Muscle of back (tissue), 3 donors: ENCODE measurements at regions not wholly inside any gene's neighbourhood (a gene's known extent, or its start where the extent isn't known, plus 50 kb on each side); places are given as distances from the start of the nearest gene placed in this dataset.
A peak's percentile ranks its signal among the peaks of the same experiment; 100 is the strongest.
"Not testable (repeated sequence)": the region's sequence is repeated elsewhere in the genome, so short reads cannot be mapped to it uniquely, and the experiment has no call there.

ENCODE experiments used
- DNase-seq, 3 donors: peaks; one replicate each; pipeline versions ENCODE4 v3.0.0 to v3.0.0-alpha.2; 2013

- DNase-seq: no peak
These were observed 109.9 kb upstream of the ITGB1 start for GRCh38 chr10:33067917-33068316.

DNA sequence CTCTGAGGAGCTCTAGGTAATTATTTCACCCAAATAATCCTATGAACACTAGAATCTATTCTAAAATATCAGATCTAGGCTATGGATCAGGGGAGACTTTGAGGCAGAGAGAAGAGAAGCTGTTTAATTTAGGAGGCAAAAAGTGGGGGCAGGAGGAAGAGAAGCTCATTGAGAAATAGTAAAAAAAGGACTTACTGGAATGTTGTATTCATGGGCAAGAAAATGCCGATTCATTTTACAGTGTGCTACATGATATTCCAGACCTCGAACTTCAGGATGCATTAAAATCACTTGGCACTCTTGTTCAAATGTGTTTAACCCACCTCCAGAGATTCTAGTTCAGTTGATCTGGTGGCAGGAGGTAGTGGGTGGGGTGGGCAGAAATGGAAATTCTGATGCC is 109.5 kb upstream of the ITGB1 start:
- DNase-seq: no peak

- peak in 1 of 3 donors; percentile 20 for DNase-seq
These were observed 108.7 kb upstream of the ITGB1 start for GRCh38 chr10:33066558-33067236.

GRCh38 chr10:33065111-33065510 is 107.1 kb upstream of the ITGB1 start:
- no peak for DNase-seq

DNA sequence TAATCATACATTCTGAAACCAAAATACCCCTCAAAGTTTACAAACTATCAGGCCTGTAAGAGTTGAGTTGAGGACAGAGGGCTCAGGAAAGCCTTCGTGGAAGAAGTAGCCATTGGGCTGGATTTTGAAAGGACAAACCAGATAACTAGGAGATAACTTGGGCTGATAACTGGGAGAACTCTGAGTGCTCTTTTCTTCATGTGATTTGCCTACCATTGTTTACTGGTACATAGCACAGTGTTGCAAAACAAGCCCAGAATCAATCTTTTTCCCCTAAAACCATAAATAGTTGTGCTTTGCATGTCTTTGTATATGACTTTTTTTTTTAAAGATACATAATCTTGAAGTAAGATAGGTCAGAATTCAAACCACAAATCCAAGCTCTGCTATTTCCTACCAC is 106.7 kb upstream of the ITGB1 start:
- DNase-seq: no peak

DNA sequence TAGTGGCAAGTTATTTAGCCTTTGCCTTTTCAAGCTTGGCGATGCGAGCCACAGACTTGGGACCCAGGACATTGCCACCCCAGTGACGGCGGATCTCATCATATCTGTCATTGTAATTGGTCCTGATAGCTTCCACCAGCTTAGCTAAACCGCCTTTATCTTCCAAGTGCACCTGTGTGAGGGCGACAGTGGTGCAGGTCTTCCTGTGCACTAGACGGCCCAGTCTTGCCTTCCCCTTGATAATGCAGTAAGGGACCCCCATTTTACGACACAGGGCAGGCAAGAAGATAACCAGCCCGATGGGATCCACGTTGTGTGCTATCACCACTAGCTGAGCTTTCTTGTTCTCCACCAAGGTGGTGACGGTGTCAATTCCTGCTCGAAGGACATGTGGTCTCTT is 99.6 kb upstream of the ITGB1 start:
- DNase-seq: no peak

DNA sequence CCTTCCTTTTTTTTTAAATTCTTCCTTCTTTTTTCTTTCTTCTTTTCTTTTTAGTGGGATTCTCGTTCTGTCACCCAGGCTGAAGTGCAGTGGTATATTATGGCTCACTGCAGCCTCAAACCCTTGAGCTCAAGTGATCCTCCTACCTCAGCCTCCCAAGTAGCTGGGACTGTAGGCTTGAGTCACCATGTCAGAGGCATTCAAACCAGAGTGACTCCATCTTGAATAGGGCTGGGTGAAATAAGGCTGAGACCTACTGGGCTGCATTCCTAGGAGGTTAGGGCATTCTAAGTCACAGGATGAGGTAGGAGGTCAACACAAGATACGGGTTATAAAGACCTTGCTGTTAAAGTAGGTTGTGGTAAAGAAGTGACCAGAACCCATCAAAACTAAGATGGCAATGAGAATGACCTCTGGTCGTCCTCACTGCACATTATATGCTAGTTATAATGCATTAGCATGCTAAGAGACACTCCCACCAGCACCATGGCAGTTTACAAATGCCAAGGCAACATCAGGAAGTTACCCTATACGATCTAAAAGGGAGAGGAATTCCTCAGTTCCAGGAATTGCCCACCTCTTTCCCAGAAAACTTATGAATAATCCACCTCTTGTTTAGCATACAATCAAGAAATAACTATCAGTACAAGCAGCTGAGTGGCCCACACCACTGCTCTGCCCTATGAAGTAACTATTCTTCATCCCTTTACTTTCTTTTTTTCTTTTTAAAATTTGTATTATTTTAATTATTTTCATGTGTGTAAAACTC is 99.0 kb upstream of the ITGB1 start:
- DNase-seq: no peak

- peak in 1 of 3 donors; percentile 58 for DNase-seq
These were observed 97.6 kb upstream of the ITGB1 start for GRCh38 chr10:33055625-33056024.

DNA sequence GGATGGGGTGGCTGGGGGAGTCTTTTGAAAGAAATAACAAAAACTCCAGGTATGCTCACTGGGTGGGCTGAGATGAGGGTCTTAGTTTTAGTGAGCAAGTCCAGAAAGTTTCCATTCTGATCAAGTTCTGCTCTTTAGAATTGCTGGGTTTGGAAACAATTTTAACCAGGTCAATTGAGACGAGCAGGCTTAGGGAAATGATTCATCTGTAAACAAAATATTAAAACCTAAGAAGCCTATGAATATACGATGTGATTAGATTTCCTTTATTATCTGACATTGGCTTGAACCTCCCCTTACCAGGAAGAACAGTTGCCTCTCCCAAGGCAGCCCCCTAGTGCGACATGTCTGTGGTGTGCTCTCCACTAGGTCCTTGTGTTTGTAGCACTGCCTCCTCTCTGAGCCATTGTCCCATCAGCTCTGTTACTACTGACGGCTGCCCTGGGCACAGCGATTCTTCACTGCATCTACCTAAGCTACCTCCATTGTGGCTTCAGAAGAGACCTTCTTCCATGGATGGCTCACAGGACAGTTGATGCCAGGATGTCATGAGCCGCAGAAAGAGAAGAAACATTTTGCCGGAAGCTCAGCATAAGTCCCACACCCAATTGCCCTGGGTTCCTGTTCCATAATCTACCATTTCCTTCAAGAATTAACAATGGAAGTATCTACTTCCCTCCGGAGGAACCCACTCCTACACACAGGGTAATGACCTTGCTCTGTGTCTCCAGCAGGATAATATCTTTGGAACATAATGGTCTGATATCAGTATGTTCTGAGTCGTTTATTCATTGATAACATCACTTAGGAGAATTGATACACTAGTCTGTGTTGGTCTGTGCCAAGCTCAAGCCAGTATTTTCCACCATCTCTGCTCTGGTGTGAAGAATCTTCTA is 95.1 kb upstream of the ITGB1 start:
- no peak for DNase-seq

DNA sequence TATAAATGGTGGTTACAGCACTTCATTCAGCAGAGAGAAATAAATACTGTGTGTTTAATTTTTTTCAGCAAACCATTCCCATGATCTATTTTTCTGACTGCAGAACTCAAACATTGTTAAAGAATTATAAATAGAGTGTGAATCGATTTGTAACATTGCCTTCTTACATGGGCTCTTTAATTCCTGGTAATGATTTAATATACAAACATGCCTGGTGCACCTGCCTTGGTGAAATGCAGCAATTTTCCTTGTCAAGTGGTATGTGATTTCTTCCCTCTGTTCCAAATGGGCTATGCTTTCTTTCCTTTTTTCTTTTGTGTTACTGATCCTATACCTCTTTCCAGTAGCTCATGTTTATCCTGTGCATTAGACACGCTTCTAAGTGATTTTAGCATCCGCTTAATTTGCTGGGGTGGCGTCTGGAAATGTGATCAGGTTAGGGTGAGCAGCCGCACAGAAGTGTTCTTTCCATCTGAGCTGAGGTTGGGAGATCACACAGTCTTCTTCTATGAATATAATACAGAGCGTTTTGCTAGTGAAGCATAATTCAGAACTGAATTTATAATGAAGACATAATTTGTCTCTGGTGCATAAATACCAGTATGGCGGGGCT is 94.3 kb upstream of the ITGB1 start:
- DNase-seq: no peak

DNA sequence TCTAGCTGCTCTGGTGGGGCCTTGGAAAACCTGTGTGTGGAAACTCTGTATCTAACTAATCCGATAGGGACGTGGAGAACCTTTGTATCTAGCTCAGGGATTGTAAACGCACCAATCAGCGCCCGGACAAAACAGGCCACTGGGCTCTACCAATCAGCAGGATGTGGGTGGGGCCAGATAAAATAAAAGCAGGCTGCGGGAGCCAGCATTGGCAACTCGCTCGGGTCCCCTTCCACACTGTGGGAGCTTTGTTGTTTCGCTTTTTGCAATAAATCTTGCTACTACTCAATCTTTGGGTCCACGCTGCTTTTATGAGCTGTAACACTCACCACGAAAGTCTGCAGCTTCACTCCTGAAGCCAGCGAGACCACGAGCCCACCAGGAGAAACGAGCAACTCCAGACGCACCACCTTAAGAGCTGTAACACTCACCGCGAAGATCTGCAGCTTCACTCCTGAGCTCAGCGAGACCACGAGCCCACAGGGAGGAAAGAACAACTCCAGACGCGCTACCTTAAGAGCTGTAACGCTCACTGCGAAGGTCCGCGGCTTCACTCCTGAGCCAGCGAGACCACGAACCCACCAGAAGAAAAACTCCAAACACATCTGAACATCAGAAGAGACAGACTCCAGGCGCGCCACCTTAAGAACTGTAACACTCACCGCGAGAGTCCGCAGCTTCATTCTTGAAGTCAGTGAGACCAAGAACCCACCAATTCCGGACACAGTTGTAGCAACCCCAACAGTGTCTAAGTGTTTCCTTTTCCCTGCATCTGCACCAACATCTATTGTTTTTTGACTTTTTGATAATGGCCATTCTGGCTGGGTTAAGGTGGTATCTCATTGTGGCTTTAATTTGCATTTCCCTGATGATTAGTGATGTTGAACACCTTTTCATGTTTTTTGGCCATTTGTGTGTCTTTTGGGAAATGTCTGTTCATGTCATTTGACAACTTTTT is 92.2 kb upstream of the ITGB1 start:
- not testable (repeated sequence) for DNase-seq

DNA sequence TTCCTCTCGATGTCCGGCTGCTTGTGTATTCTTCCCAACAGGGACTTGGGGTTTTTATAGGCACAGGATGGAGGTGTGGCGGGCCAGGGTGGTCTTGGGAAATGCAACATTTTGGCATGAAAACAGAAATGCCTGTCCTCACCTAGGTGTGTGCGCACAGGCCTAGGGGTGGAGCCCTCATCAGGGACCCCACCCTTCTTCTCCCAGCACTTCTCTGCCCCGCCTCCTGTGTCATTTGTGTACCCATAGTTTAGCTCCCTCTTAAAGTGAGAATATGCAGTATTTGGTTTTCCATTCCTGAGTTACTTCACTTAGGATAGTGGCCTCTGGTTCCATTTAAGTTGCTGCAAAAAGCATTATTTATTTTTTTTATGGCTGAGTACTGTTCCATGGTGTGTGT is 90.2 kb upstream of the ITGB1 start:
- no peak for DNase-seq

DNA sequence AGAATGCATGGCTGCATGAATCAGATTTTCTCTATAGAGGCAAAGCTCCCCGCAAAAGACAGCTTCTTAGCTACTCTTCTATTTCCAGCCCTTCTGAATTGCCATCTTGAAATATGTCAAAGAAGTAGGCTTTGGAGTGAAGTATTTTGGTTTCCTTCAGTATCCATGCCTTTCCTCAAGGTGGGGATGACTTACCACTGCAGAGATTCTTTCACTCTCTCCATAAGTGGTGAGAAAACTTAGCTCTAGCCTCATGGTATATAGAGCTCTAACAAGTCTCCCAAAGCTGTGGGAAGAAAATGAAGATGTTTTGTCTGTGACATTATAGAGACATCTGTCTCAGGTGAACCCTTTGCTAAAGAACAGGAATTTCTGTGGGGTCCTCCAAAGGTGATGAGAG is 89.6 kb upstream of the ITGB1 start:
- DNase-seq: peak in 1 of 3 donors; percentile 26

DNA sequence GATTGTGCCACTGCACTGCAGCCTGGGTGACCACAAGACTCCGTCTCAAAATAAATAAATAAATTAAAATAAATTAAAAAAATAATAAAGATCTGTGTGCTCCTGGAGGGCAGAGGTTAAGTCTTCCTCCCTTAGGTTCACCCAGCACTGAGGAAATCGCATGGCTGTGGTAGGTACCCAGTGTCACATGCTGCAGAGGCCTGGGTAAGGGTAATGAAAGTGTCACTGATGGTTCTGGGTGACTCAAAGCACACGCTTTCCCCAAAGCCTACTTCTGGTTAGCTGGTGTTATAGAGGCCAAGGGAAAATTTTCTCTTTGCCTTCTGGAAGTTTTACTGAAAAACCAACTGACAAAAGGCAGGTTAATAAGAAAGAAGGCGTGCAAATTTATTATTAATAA is 88.8 kb upstream of the ITGB1 start:
- DNase-seq: no peak

DNA sequence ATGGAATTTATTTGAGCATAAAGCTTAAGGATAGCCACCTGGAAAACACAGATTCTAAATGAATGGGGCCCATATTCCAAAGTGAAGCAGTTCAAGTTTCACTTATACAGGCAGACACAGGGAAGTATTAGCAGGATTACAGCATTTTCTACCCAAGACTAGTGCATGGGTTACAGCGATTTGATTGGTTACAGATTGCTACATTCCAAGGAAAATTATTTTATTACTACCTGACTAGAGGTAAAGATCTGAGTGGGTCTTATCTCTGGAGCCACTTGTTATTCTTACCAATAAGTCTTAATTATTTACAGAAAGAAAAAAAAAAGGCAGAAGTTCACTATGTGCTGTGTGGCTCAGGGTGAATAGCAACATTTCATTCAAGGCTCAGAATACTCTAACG is 87.4 kb upstream of the ITGB1 start:
- DNase-seq: no peak

GRCh38 chr10:33042565-33042964 is 84.5 kb upstream of the ITGB1 start:
- no peak for DNase-seq

DNA sequence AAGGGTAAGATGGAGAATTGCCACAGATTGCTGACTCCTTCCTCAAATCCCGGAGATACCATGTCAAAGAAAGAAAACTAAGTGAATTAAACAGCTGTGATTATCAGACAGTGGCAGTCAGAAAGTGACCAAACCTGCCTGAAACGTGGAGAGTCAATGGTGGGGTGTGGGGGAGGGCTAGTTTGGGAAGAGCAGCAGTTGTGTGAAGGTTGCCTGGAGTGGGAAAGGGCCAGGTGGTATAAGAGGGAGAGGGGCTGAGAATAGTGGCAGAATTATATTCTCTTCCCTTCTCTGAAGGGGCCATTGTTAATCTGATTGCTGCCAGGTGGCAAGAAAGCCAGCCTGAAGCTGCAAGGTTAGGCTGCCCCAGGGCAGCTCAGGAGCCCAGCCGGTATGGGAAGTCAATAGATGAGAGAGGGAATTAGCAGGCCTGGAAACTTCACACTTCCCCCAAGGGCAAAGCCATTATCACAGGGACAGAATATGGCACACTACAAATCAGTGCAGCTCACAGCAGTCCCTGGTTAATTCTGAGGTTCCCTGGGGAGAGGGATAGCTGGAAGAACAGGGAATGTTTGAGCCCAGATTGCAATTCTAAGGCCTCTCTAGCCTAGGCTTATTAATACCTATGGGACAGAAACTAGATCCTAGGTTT is 83.9 kb upstream of the ITGB1 start:
- DNase-seq: no peak

- DNase-seq: no peak
These were observed 82.4 kb upstream of the ITGB1 start for GRCh38 chr10:33040436-33040835.

DNA sequence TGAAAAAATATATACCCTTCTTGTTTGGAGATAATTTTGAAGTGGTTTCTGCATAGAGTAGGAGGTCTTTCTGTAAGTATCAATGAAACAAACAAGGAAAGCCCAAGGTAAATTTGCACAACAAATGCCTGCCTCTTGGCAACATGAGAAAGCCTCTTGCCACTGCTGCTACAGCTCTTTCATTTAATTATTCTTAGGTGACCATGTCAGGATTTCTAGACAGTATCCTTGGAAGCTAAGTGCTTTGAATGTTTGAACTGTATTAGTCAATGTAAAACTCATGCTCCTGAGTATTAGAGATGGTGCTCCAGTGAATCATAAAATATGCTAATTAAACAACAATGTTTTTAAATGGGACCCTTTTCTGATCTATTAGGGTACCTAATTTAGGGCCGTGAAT is 81.2 kb upstream of the ITGB1 start:
- DNase-seq: no peak

DNA sequence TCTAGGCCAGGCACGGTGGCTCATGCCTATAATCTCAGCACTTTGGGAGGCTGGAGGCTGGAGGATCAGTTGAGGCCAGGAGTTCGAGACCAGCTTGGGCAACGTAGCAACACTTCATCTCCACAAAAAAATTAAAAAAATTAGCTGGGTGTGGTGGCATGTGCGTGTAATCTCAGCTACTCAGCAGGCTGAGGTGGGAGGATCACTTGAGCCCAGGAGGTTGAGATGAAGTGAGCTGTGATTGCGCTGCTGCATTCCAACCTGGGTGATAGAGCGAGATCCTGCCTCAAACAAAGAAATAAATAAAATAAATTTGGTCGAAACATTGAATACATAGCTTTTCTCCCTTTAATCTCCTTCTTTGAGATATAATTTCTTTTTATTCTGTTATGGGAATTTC is 80.6 kb upstream of the ITGB1 start:
- DNase-seq: no peak
